HEK293T (cell line): ENCODE measurements at regions not wholly inside any gene's neighbourhood (a gene's known extent, or its start where the extent isn't known, plus 50 kb on each side); places are given as distances from the start of the nearest gene placed in this dataset.

ENCODE experiments used
- CTCF ChIA-PET: fragments of 350-600 bp; formaldehyde crosslinking; extraction: SDS; loops from one replicate; lab custom pipeline; 2021; ENCODE audit warnings: antibody characterized with exemption, inconsistent platforms; lab: Yijun Ruan, JAX
- POLR2A ChIA-PET: fragments of 350-600 bp; formaldehyde crosslinking; extraction: SDS; loops from one replicate; lab custom pipeline; 2020; ENCODE audit warnings: antibody characterized with exemption, inconsistent platforms; lab: Yijun Ruan, JAX
- DNase-seq: peaks from one replicate; pipeline ENCODE4 v3.0.0; 2012; ENCODE audit warnings: mixed read lengths; ENCODE audit errors: extremely low spot score
- ARNT ChIP-seq: fragments of 450-650 bp; IDR thresholded peaks from 2 replicates; pipeline ENCODE4 v1.6.1; 2017; ENCODE audit warnings: mild to moderate bottlenecking
- BHLHE40 ChIP-seq: fragments of 450-650 bp; IDR thresholded peaks from 2 replicates; pipeline ENCODE4 v1.6.1; 2016; ENCODE audit warnings: mild to moderate bottlenecking, moderate library complexity, borderline replicate concordance
- CTBP1 ChIP-seq: fragments of 450-650 bp; IDR thresholded peaks from 2 replicates; pipeline ENCODE4 v1.6.1; 2016; ENCODE audit warnings: borderline replicate concordance
- ELF4 ChIP-seq: fragments of 450-650 bp; IDR thresholded peaks from 2 replicates; pipeline ENCODE4 v1.6.1; 2017; ENCODE audit warnings: antibody characterized with exemption
- FOXA1 ChIP-seq: fragments of 450-650 bp; IDR thresholded peaks from 2 replicates; pipeline ENCODE4 v1.6.1; 2016; ENCODE audit warnings: mild to moderate bottlenecking
- FOXK2 ChIP-seq: fragments of 450-650 bp; IDR thresholded peaks from 2 replicates; pipeline ENCODE4 v1.6.1; 2016; ENCODE audit warnings: mild to moderate bottlenecking
- FOXM1 ChIP-seq: fragments of 450-650 bp; IDR thresholded peaks from 2 replicates; pipeline ENCODE4 v1.6.1; 2017; ENCODE audit warnings: mild to moderate bottlenecking, borderline replicate concordance
- HDGF ChIP-seq: fragments of 450-650 bp; IDR thresholded peaks from 2 replicates; pipeline ENCODE4 v1.6.1; 2017; ENCODE audit warnings: antibody characterized with exemption, borderline replicate concordance
- L3MBTL2 ChIP-seq: fragments of 450-650 bp; conservative IDR thresholded peaks from 2 replicates; pipeline ENCODE4 v1.6.1; 2016; ENCODE audit warnings: mild to moderate bottlenecking
- LEF1 ChIP-seq: fragments of 450-650 bp; IDR thresholded peaks from 2 replicates; pipeline ENCODE4 v1.6.1; 2017; ENCODE audit warnings: mild to moderate bottlenecking, borderline replicate concordance
- NFRKB ChIP-seq: fragments of 450-650 bp; IDR thresholded peaks from 2 replicates; pipeline ENCODE4 v1.6.1; 2016; ENCODE audit warnings: mild to moderate bottlenecking, moderate library complexity
- SP1 ChIP-seq: fragments of 450-650 bp; IDR thresholded peaks from 2 replicates; pipeline ENCODE4 v1.6.1; 2017
- SUZ12 ChIP-seq: fragments of 450-650 bp; IDR thresholded peaks from 2 replicates; pipeline ENCODE4 v1.6.1; 2016; ENCODE audit warnings: mild to moderate bottlenecking
- TARDBP ChIP-seq: fragments of 450-650 bp; IDR thresholded peaks from 2 replicates; pipeline ENCODE4 v1.6.1; 2016
- ZNF384 ChIP-seq: fragments of 450-650 bp; IDR thresholded peaks from 2 replicates; pipeline ENCODE4 v1.6.1; 2016
- TF ChIP-seq, protein P1 (sequence below): fragments of 450-650 bp; IDR thresholded peaks from 2 replicates; pipeline ENCODE4 v1.6.1; 2016

DNA sequence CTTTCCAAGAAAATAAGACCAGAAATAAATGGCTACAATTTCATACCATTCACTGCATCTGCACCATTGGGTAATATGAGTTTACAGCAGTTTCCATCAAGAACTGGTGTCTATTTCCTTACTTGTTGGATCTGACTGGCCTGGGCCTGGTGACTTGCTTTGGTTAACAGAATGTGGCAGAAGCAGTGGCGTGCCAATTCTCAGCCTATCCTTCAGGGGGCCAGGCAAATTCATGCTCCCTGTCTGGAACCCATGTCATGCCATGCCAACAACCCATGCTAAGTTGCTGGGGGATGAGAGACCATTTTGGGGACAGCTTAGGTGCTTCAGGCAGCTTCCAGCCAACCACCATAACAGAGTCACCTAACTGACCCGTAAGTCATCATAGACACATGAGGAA is 656.7 kb downstream of the SPOCK3 start:
- ChIA-PET POLR2A (no interaction called here), CTCF (no interaction called here)
- TF ChIP-seq TARDBP, result no peak
- no peak for DNase-seq

DNA sequence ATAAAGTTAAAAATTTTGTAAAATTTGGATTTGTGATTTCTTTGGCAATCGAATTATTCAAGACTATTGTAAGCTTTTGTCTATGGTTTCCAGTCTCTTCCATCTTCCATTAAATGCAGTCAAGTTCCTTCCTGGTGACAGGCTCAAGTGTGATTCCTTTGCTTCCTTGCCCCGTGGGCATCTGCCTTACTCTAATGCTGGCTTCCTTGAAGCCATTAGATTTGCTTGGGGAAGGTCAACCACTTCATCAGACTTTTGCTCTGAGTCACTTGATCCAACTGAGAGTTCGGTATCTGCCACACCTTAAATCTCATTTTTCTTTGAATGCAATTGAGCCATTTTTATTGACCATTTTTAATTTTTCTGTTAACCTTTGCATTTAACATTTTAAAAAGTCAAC is 648.8 kb downstream of the SPOCK3 start:
- TF ChIP-seq ELF4, result no peak
- ChIA-PET CTCF (no interaction called here), POLR2A (no interaction called here)
- no peak for DNase-seq

DNA sequence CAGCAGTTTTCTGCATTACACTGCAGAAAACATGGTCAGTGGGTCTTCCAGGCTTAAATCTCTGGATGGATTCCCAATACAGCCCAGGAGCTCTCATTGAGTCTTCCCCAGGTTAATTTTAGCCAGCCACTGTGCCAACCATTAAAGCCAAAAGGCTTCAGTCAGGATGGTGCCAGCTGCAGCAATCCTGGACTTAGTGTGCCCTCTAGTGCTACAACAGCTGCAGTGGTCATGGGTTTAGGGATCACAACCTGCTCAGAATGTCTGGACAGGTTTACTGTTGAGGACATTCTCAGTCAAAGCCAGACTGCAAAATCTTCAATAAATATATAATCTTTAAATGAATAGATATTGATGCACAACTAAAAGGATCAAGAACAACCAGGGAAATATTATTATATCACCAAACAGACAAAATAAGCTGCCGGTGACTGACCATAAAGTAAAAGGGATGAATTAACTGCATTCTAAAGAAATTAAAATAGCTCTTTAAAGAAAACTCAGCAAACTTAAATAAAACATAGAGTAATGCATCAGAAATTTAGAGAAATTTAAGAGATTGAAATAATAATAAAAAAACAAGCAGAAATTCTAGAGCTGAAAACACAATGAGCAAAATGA is 639.9 kb downstream of the SPOCK3 start:
- DNase-seq, result peak; percentile 56
- POLR2A ChIA-PET, result no interaction called here
- CTCF ChIA-PET, result interaction anchor here (1.1 to 4.5 kb wide), 4 partner anchors 31 to 1061 kb away, joined by 3 to 26 read pairs (median 4); no protein-coding TSS in a partner anchor
- TF ChIP-seq FOXK2, result no peak
- TF ChIP-seq ZNF384, result no peak
- TF ChIP-seq SUZ12, result no peak
- TF ChIP-seq FOXM1, result no peak
- no peak for TF ChIP-seq ELF4
- no peak for TF ChIP-seq NFRKB
- no peak for TF ChIP-seq SP1
- TF ChIP-seq, protein P1, sequence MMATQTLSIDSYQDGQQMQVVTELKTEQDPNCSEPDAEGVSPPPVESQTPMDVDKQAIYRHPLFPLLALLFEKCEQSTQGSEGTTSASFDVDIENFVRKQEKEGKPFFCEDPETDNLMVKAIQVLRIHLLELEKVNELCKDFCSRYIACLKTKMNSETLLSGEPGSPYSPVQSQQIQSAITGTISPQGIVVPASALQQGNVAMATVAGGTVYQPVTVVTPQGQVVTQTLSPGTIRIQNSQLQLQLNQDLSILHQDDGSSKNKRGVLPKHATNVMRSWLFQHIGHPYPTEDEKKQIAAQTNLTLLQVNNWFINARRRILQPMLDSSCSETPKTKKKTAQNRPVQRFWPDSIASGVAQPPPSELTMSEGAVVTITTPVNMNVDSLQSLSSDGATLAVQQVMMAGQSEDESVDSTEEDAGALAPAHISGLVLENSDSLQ, result no peak
- no peak for TF ChIP-seq L3MBTL2
- TF ChIP-seq TARDBP, result no peak
- TF ChIP-seq LEF1, result no peak
- TF ChIP-seq FOXA1, result no peak
- TF ChIP-seq BHLHE40, result no peak
- TF ChIP-seq CTBP1, result no peak
- no peak for TF ChIP-seq ARNT
- TF ChIP-seq HDGF, result no peak

DNA sequence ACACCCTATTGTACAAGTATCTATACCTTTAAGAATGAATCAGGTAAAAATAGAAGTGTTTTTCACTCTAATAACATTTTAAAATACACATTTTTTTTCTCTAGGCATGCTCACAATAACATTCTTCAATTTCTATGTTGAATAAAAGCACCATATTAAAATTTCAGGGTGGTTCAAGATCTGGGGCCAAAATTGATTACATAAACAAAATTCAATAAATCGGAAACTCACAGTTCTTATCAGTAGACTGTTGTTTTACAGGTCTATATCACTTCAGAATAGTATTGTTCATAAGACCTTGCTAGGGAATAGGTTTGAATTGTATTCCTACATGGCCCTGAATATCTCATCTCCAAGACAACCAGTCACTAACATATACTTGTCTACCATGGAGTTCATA is 634.0 kb downstream of the SPOCK3 start:
- ChIA-PET POLR2A (no interaction called here), CTCF (no interaction called here)
- no peak for DNase-seq
- TF ChIP-seq, protein P1, result no peak

DNA sequence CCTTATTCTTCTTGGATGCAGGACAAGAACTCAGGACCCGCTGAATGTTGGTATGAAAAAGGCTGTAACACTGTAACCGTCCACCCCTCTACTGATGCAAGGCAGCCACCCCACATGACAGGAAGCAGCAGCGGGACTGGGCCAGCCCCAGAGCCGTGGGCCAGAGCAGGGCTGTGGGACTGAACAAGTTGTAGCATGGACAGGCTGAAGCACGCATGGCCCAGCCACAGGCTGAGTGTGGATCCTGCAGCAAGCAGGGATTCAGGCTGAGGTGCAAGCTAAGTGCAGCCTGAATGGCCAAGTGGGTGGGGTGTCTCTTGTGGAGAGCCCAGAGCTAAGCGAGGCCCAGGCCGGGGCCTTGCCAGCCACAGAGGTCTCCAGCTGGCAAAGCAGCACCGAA is 632.2 kb downstream of the SPOCK3 start:
- POLR2A ChIA-PET, result no interaction called here
- no peak for TF ChIP-seq L3MBTL2
- no peak for TF ChIP-seq SP1
- no peak for TF ChIP-seq FOXA1
- no peak for TF ChIP-seq CTBP1
- TF ChIP-seq, protein P1, result no peak
- TF ChIP-seq NFRKB, result no peak
- no peak for TF ChIP-seq SUZ12
- no peak for TF ChIP-seq LEF1
- TF ChIP-seq FOXM1, result no peak
- no peak for TF ChIP-seq ARNT
- TF ChIP-seq ZNF384, result no peak
- no peak for TF ChIP-seq ELF4
- TF ChIP-seq TARDBP, result no peak
- no peak for TF ChIP-seq FOXK2
- TF ChIP-seq HDGF, result no peak
- TF ChIP-seq BHLHE40, result no peak
- CTCF ChIA-PET, result no interaction called here
- DNase-seq, result no peak

DNA sequence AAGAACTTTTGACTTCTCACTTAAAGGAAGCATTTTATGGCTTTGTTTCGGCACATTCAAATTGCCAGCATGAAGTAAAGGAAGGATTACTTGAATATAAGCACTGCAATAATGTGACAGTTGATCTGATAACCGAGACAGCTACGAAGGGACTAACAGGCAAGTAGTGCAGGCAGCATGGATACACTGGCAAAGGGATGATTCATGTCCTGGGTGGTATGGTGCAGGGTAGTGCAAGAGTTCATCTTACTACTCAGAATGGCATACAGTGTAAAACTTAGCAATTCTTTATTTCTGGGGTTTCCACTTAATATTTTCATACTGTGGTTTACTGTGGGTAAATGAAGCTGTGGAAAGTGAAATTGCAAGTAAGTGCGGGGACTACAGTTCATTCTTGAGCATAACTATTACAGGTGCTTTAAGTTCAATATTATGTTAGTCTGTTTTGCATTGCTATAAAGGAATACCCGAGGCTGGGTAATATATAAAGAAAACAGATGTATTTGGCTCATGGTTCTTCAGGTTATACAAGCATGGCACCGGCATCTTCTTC is 611.8 kb downstream of the SPOCK3 start:
- ChIA-PET CTCF (no interaction called here), POLR2A (no interaction called here)
- TF ChIP-seq FOXK2 (no peak), LEF1 (no peak), ARNT (no peak), L3MBTL2 (no peak), SUZ12 (no peak), FOXM1 (no peak), FOXA1 (no peak), TARDBP (no peak), CTBP1 (no peak), BHLHE40 (no peak), SP1 (no peak), HDGF (no peak), ZNF384 (no peak), ELF4 (no peak), NFRKB (no peak)
- TF ChIP-seq, protein P1, result no peak
- no peak for DNase-seq
